ENCODE measurements at regions not wholly inside any gene's neighbourhood (a gene's known extent, or its start where the extent isn't known, plus 50 kb on each side); places are given as distances from the start of the nearest gene placed in this dataset.

DNA sequence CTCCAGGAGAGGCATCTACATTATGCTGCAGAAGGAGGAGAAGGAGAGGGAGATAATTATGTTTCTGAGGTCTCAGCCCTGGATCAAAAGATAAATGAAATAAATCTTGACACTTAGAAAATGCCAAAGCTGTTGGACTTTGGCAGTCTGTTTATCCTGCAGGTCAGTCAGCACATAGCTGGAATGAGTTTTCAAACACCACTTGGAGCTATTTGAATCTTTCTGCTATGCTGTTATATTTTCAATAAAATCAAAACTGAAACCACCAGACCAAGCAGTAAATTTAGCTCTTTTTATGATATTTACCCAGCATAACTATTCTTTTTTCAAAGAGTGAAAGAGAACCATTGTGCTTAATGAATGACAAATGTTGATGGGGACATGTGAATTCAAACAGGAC, 505.1 kb upstream of the ITGA1 start:
- TF ChIP-seq, protein P1, sequence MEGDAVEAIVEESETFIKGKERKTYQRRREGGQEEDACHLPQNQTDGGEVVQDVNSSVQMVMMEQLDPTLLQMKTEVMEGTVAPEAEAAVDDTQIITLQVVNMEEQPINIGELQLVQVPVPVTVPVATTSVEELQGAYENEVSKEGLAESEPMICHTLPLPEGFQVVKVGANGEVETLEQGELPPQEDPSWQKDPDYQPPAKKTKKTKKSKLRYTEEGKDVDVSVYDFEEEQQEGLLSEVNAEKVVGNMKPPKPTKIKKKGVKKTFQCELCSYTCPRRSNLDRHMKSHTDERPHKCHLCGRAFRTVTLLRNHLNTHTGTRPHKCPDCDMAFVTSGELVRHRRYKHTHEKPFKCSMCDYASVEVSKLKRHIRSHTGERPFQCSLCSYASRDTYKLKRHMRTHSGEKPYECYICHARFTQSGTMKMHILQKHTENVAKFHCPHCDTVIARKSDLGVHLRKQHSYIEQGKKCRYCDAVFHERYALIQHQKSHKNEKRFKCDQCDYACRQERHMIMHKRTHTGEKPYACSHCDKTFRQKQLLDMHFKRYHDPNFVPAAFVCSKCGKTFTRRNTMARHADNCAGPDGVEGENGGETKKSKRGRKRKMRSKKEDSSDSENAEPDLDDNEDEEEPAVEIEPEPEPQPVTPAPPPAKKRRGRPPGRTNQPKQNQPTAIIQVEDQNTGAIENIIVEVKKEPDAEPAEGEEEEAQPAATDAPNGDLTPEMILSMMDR (IDR thresholded peaks at IDR 0.05): no peak
- no peak for TF ChIP-seq EP300 (IDR thresholded peaks at IDR 0.05)
- TF ChIP-seq POLR2A (IDR thresholded peaks at IDR 0.05): no peak
- no peak for TF ChIP-seq POLR2AphosphoS5 (IDR thresholded peaks at IDR 0.05)
